Activated CD4-positive, alpha-beta T cell treated with anti-CD3 and anti-CD28 coated beads for 36 hours (primary cell): ENCODE measurements at regions not wholly inside any gene's neighbourhood (a gene's known extent, or its start where the extent isn't known, plus 50 kb on each side); places are given as distances from the start of the nearest gene placed in this dataset.
"Not testable (repeated sequence)": the region's sequence is repeated elsewhere in the genome, so short reads cannot be mapped to it uniquely, and the experiment has no call there.

Source experiments
- ATAC-seq: fragments of 200-7000 bp; cut with Tn5 transposase; one replicate; pipeline ENCODE4 v1.10.0; 2021; ENCODE audit warnings: mild to moderate bottlenecking, moderate library complexity
- CTCF ChIA-PET: fragments of 350-600 bp; sonication (Branson Sonifier 250); formaldehyde crosslinking; loops from one replicate; lab custom pipeline; 2021; ENCODE audit warnings: antibody characterized with exemption; lab: Charles Lee
- POLR2A ChIA-PET: fragments of 350-600 bp; sonication (Branson Sonifier 250); formaldehyde crosslinking; loops from one replicate; lab custom pipeline; 2021; ENCODE audit warnings: antibody characterized with exemption, inconsistent platforms; lab: Charles Lee
- DNase-seq: peaks from one replicate; pipeline ENCODE4 v3.0.0-alpha.2; 2020
- H3K27ac Mint-ChIP-seq: one replicate; pipeline ENCODE4 v1.8.0; 2021; ENCODE audit warnings: mixed read lengths
- H3K27me3 Mint-ChIP-seq: one replicate; pipeline ENCODE4 v1.8.0; 2021; ENCODE audit warnings: mixed read lengths
- H3K36me3 Mint-ChIP-seq: one replicate; pipeline ENCODE4 v1.8.0; 2021; ENCODE audit warnings: low read depth, mixed read lengths
- H3K4me1 Mint-ChIP-seq: one replicate; pipeline ENCODE4 v1.8.0; 2021; ENCODE audit warnings: mixed read lengths
- H3K4me3 Mint-ChIP-seq: one replicate; pipeline ENCODE4 v1.8.0; 2021; ENCODE audit warnings: mild to moderate bottlenecking, moderate library complexity, mixed read lengths
- H3K9me3 Mint-ChIP-seq: one replicate; pipeline ENCODE4 v1.8.0; 2021; ENCODE audit warnings: low read depth, mixed read lengths
- intact Hi-C, 2 experiments: fragments of 100-400 bp; cut with DNase I in 1 of 2; cut with micrococcal nuclease in 1 of 2; formaldehyde crosslinking; loops; one replicate each; pipeline versions ENCODE4 v1.14.2 to v1.15.1; 2022 to 2024; cut with DNase I, micrococcal nuclease

DNA sequence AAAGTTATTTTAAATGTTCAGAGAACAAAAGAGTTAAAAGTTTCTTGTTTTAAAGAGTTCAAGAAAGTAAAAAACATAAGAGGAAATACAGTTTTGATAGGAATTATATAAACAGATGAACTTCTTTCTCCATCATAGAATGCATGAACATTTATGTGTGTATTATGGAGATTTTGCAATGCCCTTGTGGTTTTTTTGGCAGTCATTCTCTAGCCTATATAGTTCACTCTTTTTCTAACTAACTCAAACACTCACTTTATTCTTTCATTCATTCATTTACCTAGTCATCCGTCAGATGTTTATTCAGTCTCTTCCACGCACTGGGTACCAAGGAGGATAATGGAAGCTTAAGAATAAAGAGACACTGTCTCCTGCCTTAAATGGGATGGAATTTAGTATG, 195.9 kb upstream of the VLDLR start:
- ChIA-PET CTCF (no interaction called here), POLR2A (no interaction called here)
- Mint-ChIP-seq H3K4me1 (no peaks in the 10 kb centered on the region), H3K27ac (no peak overlapping the region), H3K27me3 (peaks cover 4% of the 10 kb centered on the region), H3K9me3 (no peaks in the 10 kb centered on the region), H3K36me3 (no peaks in the 10 kb centered on the region), H3K4me3 (no peak overlapping the region)
- intact Hi-C loops, result no loop called here
- no peak for ATAC-seq
- DNase-seq, result no peak

DNA sequence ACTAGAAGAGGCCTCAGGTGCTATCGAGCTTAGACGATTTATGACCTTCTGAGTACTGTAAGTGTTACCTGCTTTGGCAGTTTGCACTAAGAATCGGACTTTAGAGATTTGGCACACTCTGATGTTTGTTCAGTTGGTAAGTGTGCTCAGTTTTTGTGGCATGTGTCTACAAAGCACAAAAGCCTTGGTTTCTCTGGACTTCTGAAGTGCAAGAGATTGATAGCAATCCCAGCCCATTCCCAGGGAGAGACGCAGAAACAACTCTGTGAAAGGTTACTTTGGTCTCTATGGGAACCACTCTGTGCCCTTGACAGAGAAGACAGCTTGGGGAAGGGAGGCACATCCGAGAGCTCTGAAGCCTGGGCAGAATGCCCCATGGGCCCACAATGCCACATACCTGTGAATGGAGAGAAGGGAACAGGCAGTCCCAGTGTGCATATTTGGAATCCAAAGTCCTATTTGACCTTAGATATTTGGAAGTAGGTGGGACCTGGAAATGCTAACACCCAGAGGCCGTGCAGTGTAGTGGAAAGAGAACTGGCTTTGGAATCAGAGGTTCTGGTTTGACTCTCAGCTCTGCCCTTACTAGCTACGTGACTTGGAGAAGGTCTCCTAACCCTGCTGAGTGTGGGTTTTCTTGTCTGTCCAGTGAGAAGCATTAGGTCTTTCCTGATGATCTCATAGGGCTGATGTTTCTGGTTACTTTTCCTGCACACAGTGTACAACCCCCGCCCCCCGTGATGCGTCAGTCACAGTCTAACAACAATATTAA, 194.3 kb upstream of the VLDLR start:
- no peak overlapping the region for H3K4me3 Mint-ChIP-seq
- H3K4me1 Mint-ChIP-seq, result no peaks in the 10 kb centered on the region
- peaks cover under 1% of the 10 kb centered on the region for H3K27me3 Mint-ChIP-seq
- ChIA-PET POLR2A (no interaction called here), CTCF (no interaction called here)
- H3K9me3 Mint-ChIP-seq, result no peaks in the 10 kb centered on the region
- ATAC-seq, result no peak
- DNase-seq, result no peak
- H3K36me3 Mint-ChIP-seq, result no peaks in the 10 kb centered on the region
- H3K27ac Mint-ChIP-seq, result no peak overlapping the region
- intact Hi-C loops, result no loop called here

DNA sequence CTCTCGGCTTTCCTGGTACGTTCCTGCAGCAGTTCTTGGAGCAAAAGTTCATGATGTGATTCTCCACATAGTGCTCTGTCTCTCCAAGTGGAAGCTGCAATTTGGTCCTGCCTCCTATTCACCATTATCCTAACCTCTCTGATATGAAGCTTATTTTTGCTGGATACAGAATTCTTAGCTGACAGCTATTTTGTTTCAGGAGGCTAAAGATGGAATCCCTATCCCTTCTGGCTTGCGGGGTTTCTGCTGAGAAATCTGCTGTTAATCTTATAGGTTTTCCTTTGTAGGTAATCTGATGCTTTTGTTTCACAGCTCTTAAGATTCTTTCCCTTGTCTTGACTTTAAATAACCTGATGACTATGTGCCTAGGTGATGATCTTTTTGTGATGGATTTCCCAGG, 181.6 kb upstream of the VLDLR start:
- DNase-seq (no peak), ATAC-seq (no peak)
- intact Hi-C loops, result no loop called here
- POLR2A ChIA-PET, result no interaction called here
- CTCF ChIA-PET, result no interaction called here
- H3K27ac Mint-ChIP-seq, result no peak overlapping the region
- peaks cover 7% of the 10 kb centered on the region for H3K27me3 Mint-ChIP-seq
- no peak overlapping the region for H3K4me3 Mint-ChIP-seq
- H3K36me3 Mint-ChIP-seq, result no peaks in the 10 kb centered on the region
- peaks cover 17% of the 10 kb centered on the region for H3K9me3 Mint-ChIP-seq
- H3K4me1 Mint-ChIP-seq, result no peaks in the 10 kb centered on the region

DNA sequence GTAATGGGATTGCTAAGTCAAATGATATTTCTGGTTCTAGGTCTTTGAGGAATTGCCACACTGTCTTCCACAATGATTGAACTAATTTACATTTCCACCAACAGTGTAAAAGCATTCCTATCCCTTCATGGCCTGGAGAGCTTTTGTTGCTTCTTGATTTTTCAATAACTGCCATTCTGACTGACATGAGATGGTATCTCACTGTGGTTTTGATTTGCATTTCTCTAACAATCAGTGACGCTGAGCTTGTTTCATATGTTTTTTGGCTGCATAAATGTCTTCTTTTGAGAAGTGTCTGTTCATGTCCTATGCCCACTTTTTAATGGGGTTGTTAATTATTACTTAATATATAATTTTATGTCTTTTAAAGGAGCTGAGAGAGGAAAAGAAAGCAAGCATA, 177.7 kb upstream of the VLDLR start:
- H3K9me3 Mint-ChIP-seq, result peaks cover 13% of the 10 kb centered on the region
- H3K4me1 Mint-ChIP-seq, DNase-seq, ATAC-seq, H3K36me3 Mint-ChIP-seq, H3K27me3 Mint-ChIP-seq, H3K4me3 Mint-ChIP-seq, CTCF ChIA-PET, H3K27ac Mint-ChIP-seq, POLR2A ChIA-PET, intact Hi-C loops: not testable (repeated sequence)

DNA sequence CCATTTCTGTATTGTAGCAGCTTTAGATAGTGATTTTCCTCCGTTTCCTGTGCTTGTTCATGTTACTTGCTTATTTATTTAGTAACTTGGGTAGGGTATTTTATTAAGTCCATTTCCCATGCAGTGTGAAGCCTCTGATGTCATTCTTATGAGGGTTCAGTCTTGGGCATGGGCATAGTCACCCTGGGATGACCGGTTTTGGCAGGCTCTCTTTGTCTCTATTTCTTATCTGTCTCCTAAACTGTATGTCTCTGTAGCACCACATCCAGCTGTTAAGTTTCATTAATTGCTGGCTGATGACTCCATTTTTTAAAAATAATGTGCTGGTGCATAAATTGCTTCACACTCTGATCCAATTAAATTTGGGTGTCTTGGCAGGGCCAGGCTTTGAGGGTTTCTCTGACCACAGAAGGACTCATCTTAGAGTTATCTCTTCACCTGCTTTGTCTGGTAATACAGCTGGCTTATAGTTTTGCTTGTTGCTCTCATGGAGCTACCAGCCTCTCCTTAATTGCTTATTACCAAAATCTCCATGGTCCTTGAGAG, 173.3 kb upstream of the VLDLR start:
- no peaks in the 10 kb centered on the region for H3K4me1 Mint-ChIP-seq
- H3K36me3 Mint-ChIP-seq, result no peaks in the 10 kb centered on the region
- DNase-seq, result no peak
- H3K27ac Mint-ChIP-seq, result no peak overlapping the region
- ChIA-PET POLR2A (no interaction called here), CTCF (no interaction called here)
- peaks cover 5% of the 10 kb centered on the region for H3K27me3 Mint-ChIP-seq
- intact Hi-C loops, result no loop called here
- H3K4me3 Mint-ChIP-seq, result no peak overlapping the region
- ATAC-seq, result no peak
- no peaks in the 10 kb centered on the region for H3K9me3 Mint-ChIP-seq

DNA sequence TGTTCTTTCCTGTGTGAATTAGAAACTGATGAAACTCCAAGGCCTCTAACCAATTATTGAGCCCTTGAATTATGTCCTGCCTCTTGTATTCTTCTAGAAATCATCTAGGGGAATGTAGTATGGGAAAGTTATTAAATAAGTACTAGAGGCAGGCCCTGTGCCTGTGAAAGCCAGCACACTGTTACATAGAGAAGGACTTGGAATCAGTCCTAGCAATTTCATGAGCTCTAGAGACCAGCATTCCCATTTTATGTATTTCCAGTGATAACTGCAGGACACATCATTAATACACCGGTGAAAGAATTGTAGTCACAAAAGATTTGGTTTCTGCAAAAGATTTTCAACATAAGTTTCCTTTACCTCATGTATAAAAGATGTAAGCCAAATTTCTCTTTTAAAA, 168.5 kb upstream of the VLDLR start:
- no peak for DNase-seq
- no peak for ATAC-seq
- CTCF ChIA-PET, result no interaction called here
- POLR2A ChIA-PET, result no interaction called here
- Mint-ChIP-seq H3K36me3 (no peaks in the 10 kb centered on the region), H3K27me3 (no peaks in the 10 kb centered on the region), H3K9me3 (no peaks in the 10 kb centered on the region), H3K27ac (no peak overlapping the region), H3K4me3 (no peak overlapping the region), H3K4me1 (no peaks in the 10 kb centered on the region)
- intact Hi-C loops, result no loop called here

DNA sequence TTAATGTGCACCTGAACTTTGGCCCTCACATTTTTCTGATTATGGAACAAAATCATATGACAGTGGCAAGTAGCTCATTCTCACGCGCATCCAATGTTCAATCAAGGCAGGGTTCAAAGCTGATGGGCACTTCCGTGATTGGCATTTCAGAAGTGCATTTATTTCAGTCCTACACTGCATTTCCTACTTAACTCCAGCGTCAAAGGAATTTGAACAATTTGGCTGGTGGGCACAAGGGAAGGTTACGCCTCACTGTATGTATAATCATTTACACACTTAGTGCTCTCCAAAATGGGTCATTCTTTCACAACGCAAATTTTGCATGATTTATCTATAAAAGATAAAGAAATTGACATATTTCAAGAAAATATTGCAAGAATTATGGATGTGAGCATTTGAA, 167.9 kb upstream of the VLDLR start:
- Mint-ChIP-seq H3K9me3 (no peaks in the 10 kb centered on the region), H3K27me3 (no peaks in the 10 kb centered on the region), H3K36me3 (no peaks in the 10 kb centered on the region), H3K4me1 (no peaks in the 10 kb centered on the region), H3K27ac (no peak overlapping the region), H3K4me3 (no peak overlapping the region)
- ChIA-PET CTCF (no interaction called here), POLR2A (no interaction called here)
- intact Hi-C loops, result no loop called here
- ATAC-seq (no peak), DNase-seq (no peak)

DNA sequence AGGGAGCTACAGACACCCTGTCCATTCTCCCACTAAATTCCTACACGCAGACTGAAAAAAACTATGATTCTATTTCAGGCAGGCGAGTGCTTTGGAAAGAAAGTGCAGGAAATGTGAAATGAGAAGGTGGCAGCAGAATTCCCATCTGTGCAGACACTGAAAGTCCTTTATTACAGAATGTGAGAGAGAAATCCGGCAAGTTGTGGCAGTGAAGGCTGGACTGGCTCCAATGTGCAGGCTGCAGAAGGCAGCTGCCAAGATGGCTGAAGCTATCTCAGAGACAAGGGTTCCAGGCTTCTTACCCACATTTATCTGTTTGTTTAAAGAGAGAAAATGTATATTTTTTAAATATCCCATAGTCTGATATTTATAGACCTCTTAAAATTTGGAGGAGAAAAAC, 161.8 kb upstream of the VLDLR start:
- no peak for ATAC-seq
- intact Hi-C loops, result no loop called here
- POLR2A ChIA-PET, result no interaction called here
- H3K4me1 Mint-ChIP-seq, result no peaks in the 10 kb centered on the region
- no peak overlapping the region for H3K4me3 Mint-ChIP-seq
- H3K27me3 Mint-ChIP-seq, result peaks cover 14% of the 10 kb centered on the region
- H3K9me3 Mint-ChIP-seq, result no peaks in the 10 kb centered on the region
- CTCF ChIA-PET, result interaction anchor here (1.1 kb wide), 1 partner anchor 9 kb away, joined by 3 read pairs; no protein-coding TSS in a partner anchor
- H3K36me3 Mint-ChIP-seq, result no peaks in the 10 kb centered on the region
- no peak for DNase-seq
- H3K27ac Mint-ChIP-seq, result no peak overlapping the region

DNA sequence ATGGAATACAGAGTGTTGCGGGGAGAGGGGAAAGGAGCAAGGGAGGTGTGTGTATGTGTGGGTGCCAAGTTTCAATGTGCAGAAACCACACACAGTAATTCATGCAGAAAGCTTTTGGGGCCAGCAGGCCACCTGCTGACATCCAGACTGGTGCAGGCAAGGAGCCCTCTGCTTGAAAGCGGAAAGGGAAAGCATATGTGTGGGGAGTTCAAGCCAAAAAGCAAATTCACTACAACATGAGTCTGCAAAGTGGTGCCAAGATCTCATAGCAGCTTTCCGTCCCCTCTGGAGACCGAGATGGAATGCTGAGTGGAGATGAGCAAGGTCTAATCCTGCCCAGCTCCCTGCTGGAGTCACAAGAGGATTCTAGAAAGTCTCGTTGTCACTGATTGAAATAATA, 159.7 kb upstream of the VLDLR start:
- H3K27ac Mint-ChIP-seq, result no peak overlapping the region
- intact Hi-C loops, result no loop called here
- POLR2A ChIA-PET, result no interaction called here
- H3K4me1 Mint-ChIP-seq, result peaks cover 2% of the 10 kb centered on the region
- no peaks in the 10 kb centered on the region for H3K9me3 Mint-ChIP-seq
- peaks cover 16% of the 10 kb centered on the region for H3K27me3 Mint-ChIP-seq
- H3K4me3 Mint-ChIP-seq, result no peak overlapping the region
- no peak for ATAC-seq
- no peak for DNase-seq
- CTCF ChIA-PET, result no interaction called here
- H3K36me3 Mint-ChIP-seq, result no peaks in the 10 kb centered on the region

DNA sequence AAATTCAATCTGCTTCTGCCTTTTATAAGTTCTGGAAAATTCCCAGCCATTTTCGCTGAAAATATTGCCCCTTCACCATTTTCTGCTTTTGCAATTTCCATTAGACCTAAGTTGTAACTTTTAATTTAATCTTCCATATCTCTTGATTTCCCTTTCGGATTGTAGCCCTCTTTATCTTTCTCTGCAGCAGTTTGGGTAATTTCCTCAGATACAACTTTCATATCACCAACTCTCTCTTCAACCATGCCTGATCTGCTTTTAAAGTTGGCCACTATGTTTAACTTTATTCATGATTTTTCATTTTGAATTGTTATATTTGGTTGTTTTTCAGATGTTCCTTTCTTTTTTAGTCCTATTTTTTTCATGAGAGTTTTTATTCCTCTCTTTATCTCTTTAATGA, 157.0 kb upstream of the VLDLR start:
- CTCF ChIA-PET, result interaction anchor here (0.6 kb wide), 1 partner anchor 328 kb away, joined by 3 read pairs; no protein-coding TSS in a partner anchor
- Mint-ChIP-seq H3K4me3 (no peak overlapping the region), H3K4me1 (peaks cover 2% of the 10 kb centered on the region), H3K9me3 (no peaks in the 10 kb centered on the region), H3K27me3 (peaks cover 31% of the 10 kb centered on the region), H3K36me3 (no peaks in the 10 kb centered on the region), H3K27ac (no peak overlapping the region)
- no peak for ATAC-seq
- no peak for DNase-seq
- POLR2A ChIA-PET, result no interaction called here
- intact Hi-C loops, result no loop called here

DNA sequence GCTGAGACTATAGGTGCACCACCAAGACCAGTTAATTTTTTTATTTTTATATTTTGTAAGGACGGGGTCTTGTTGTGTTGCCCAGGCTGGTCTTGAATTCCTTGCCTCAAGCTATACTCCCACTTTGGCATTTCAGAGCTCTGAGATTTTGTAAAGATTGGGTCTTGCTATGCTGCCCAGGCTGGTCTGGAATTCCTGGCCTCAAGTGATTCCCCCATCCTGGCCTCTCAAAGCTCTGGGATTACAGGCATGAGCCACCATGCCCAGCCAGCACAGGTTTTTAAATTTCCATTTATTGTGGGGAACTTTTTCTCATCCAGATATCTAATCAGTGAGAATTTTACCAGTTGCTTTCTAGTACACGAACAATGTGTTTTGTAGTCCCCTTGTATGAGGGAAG, 156.1 kb upstream of the VLDLR start:
- ChIA-PET POLR2A (no interaction called here), CTCF (interaction anchor here (0.5 kb wide), 1 partner anchor 258 kb away, joined by 3 read pairs; no protein-coding TSS in a partner anchor)
- H3K36me3 Mint-ChIP-seq, result no peaks in the 10 kb centered on the region
- H3K27me3 Mint-ChIP-seq, result peaks cover 31% of the 10 kb centered on the region
- peaks cover 2% of the 10 kb centered on the region for H3K4me1 Mint-ChIP-seq
- no peak for DNase-seq
- no peak overlapping the region for H3K4me3 Mint-ChIP-seq
- no peak for ATAC-seq
- H3K27ac Mint-ChIP-seq, result no peak overlapping the region
- intact Hi-C loops, result no loop called here
- no peaks in the 10 kb centered on the region for H3K9me3 Mint-ChIP-seq

DNA sequence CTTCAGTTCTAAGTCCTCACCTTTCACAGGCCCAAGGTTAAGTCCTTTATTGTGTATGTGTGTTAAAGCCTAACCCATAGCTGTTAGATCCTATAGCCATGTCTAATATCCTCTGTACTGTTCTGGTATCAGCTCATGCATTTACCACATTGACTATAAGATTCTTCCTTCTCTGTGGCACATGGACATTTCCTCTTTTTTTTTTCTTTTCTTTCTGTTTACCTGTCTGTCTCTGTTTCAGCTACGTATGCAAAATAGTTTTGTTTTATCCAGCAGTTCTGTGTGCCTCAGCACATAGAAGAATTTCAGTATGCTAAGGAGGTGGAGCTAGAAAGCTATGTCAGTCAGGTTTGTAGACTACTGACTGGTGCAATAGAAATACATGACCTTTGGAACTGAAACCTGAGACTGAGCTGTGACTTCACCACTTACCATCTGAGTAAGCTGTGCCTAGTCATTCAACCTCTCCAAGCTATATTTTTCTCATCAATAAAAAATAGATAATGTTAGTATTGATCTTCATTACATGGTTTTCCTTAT, 155.6 kb upstream of the VLDLR start:
- H3K9me3 Mint-ChIP-seq, result no peaks in the 10 kb centered on the region
- DNase-seq, result peak; percentile 9
- H3K27me3 Mint-ChIP-seq, result peaks cover 34% of the 10 kb centered on the region
- ChIA-PET POLR2A (no interaction called here), CTCF (interaction anchor here (0.5 to 0.6 kb wide), 2 partner anchors 256 to 258 kb away, joined by 3 to 4 read pairs; no protein-coding TSS in a partner anchor)
- peaks cover 2% of the 10 kb centered on the region for H3K4me1 Mint-ChIP-seq
- H3K27ac Mint-ChIP-seq, result no peak overlapping the region
- ATAC-seq, result peak; percentile 91
- no peak overlapping the region for H3K4me3 Mint-ChIP-seq
- no peaks in the 10 kb centered on the region for H3K36me3 Mint-ChIP-seq
- intact Hi-C loops, result no loop called here
